K562 (cell line): ENCODE measurements at regions not wholly inside any gene's neighbourhood (a gene's known extent, or its start where the extent isn't known, plus 50 kb on each side); places are given as distances from the start of the nearest gene placed in this dataset.

Experiments
- BCOR ChIP-seq: fragments of 450-650 bp; IDR thresholded peaks from 2 replicates; pipeline ENCODE4 v1.6.1; 2016
- BRD9 ChIP-seq: fragments of 450-650 bp; IDR thresholded peaks from 2 replicates; pipeline ENCODE4 v1.6.1; 2018; ENCODE audit warnings: low read depth; ENCODE audit not compliant: partially characterized antibody
- CBX3 ChIP-seq, 2 experiments: IDR thresholded peaks; 1 replicate in 1 of 2; 2 replicates in 1 of 2; pipeline ENCODE4 v1.6.1; 2012; ENCODE audit warnings: inconsistent platforms in 2 of 2, low read length in 2 of 2, borderline replicate concordance in 1 of 2, control low read depth in 1 of 2
- CEBPB ChIP-seq: fragments of 450-650 bp; IDR thresholded peaks from 2 replicates; pipeline ENCODE4 v1.6.1; 2016; ENCODE audit warnings: missing genetic modification characterization, missing compliant biosample characterization
- CEBPG ChIP-seq, 3 experiments: fragments of 200-800 bp in 1 of 3; sonication (Bioruptor generic) in 1 of 3; sonication (generic) in 1 of 3; formaldehyde crosslinking in 1 of 3; IDR thresholded peaks in 2 of 3; conservative IDR thresholded peaks in 1 of 3; 2 replicates each; pipeline versions ENCODE4 v1.6.1 to v1.8.0; 2016 to 2022; ENCODE audit warnings: missing compliant biosample characterization in 2 of 3, missing genetic modification characterization in 2 of 3, mild to moderate bottlenecking in 1 of 3, missing genetic modification reagents in 1 of 3
- CHD1 ChIP-seq: fragments of 200-600 bp; sonication (generic); IDR thresholded peaks from one replicate; pipeline ENCODE4 v1.6.1; 2012; ENCODE audit warnings: mild to moderate bottlenecking, moderate library complexity, low read length, inconsistent platforms
- CXXC5 ChIP-seq: fragments of 250-450 bp; sonication (Bioruptor Pico); IDR thresholded peaks from 2 replicates; pipeline ENCODE4 v1.8.0; 2022; ENCODE audit warnings: inconsistent platforms, mild to moderate bottlenecking, moderate library complexity
- EGR1 ChIP-seq: fragments of 450-650 bp; conservative IDR thresholded peaks from 2 replicates; pipeline ENCODE4 v1.6.1; 2017; ENCODE audit warnings: mild to moderate bottlenecking
- ETV1 ChIP-seq: fragments of 450-650 bp; conservative IDR thresholded peaks from 2 replicates; pipeline ENCODE4 v1.6.1; 2016; ENCODE audit warnings: missing genetic modification characterization, control low read depth, low read depth, missing compliant biosample characterization
- FOXJ2 ChIP-seq: fragments of 200-800 bp; sonication (Bioruptor generic); IDR thresholded peaks from 2 replicates; pipeline ENCODE4 v1.6.1; 2016; ENCODE audit warnings: missing genetic modification characterization, missing compliant biosample characterization
- HOXB6 ChIP-seq: fragments of 250-450 bp; sonication (Bioruptor Pico); IDR thresholded peaks from 2 replicates; pipeline ENCODE4 v1.5.1; 2022; ENCODE audit warnings: mild to moderate bottlenecking, borderline replicate concordance
- ILF3 ChIP-seq: fragments of 450-650 bp; IDR thresholded peaks from 2 replicates; pipeline ENCODE4 v1.6.1; 2018; ENCODE audit warnings: antibody characterized with exemption, mild to moderate bottlenecking, moderate library complexity, borderline replicate concordance
- IRF9 ChIP-seq: fragments of 450-650 bp; IDR thresholded peaks from 2 replicates; pipeline ENCODE4 v1.6.1; 2016; ENCODE audit warnings: missing biosample characterization, missing genetic modification characterization
- KDM5B ChIP-seq: fragments of 200-600 bp; sonication (generic); IDR thresholded peaks from 2 replicates; pipeline ENCODE4 v1.6.1; 2012; ENCODE audit warnings: low read depth, mild to moderate bottlenecking, moderate library complexity, low read length, control low read depth, inconsistent platforms; ENCODE audit not compliant: insufficient replicate concordance
- MLX ChIP-seq, 2 experiments: fragments of 450-650 bp in 1 of 2; sonication (generic) in 1 of 2; formaldehyde crosslinking; conservative IDR thresholded peaks; 2 replicates each; pipeline versions ENCODE4 v1.4.0 to v1.8.1; 2020 to 2022; ENCODE audit warnings: mild to moderate bottlenecking in 1 of 2, missing genetic modification reagents in 1 of 2
- PHF20 ChIP-seq: fragments of 450-650 bp; IDR thresholded peaks from 2 replicates; pipeline ENCODE4 v1.6.1; 2018; ENCODE audit not compliant: partially characterized antibody
- SMAD1 ChIP-seq: fragments of 150-350 bp; IDR thresholded peaks from 2 replicates; pipeline ENCODE4 v1.6.1; 2014; ENCODE audit warnings: low read length, low read depth; ENCODE audit not compliant: partially characterized antibody
- SRF ChIP-seq, 2 experiments: fragments of 250-450, 450-650 bp in 1 of 2; sonication (Bioruptor Pico) in 1 of 2; sonication (generic) in 1 of 2; formaldehyde crosslinking; IDR thresholded peaks; 2 replicates each; pipeline versions ENCODE4 v1.5.0 to v1.5.1; 2020 to 2022; ENCODE audit warnings: mild to moderate bottlenecking in 1 of 2, missing genetic modification reagents in 1 of 2
- TEAD4 ChIP-seq, 2 experiments: sonication (generic) in 1 of 2; formaldehyde crosslinking in 1 of 2; IDR thresholded peaks; 2 replicates each; pipeline versions ENCODE4 v1.6.1 to v1.8.0; 2012 to 2022; ENCODE audit warnings: borderline replicate concordance in 1 of 2, inconsistent platforms in 1 of 2, low read length in 1 of 2, mild to moderate bottlenecking in 1 of 2, missing genetic modification reagents in 1 of 2
- ZC3H11A ChIP-seq: IDR thresholded peaks from 2 replicates; pipeline ENCODE4 v1.6.1; 2012; ENCODE audit warnings: low read depth, low read length, improper control_type of control experiment
- ZNF133 ChIP-seq: fragments of 250-450 bp; sonication (Bioruptor Pico); IDR thresholded peaks from 2 replicates; pipeline ENCODE4 v1.4.0; 2020; ENCODE audit warnings: mild to moderate bottlenecking
- ZNF324 ChIP-seq: fragments of 250-450 bp; sonication (Bioruptor Pico); IDR thresholded peaks from 2 replicates; pipeline ENCODE4 v1.4.0; 2020; ENCODE audit warnings: mild to moderate bottlenecking
- ZNF431 ChIP-seq: sonication (generic); formaldehyde crosslinking; IDR thresholded peaks from 2 replicates; pipeline ENCODE4 v1.8.0; 2022; ENCODE audit warnings: mild to moderate bottlenecking, missing genetic modification reagents
- ZNF592 ChIP-seq: fragments of 450-650 bp; IDR thresholded peaks from 2 replicates; pipeline ENCODE4 v1.6.1; 2017; ENCODE audit warnings: antibody characterized with exemption, mild to moderate bottlenecking

- TF ChIP-seq CEBPB, result peak; percentile 66
- peak; percentile 53; the same call in 1 of the 2 replicates for TF ChIP-seq ZNF592
- TF ChIP-seq CEBPG (CRISPR knock-in tag; IDR thresholded peaks at IDR 0.05), result no peak
- peak in 1 of 2 experiments; percentile 29; a peak in 1 of 4 replicates for TF ChIP-seq CEBPG (tag; conservative IDR thresholded peaks at IDR 0.05 in 1 of 2, IDR thresholded peaks at IDR 0.05 in 1 of 2)
- no peak for TF ChIP-seq ZNF324 (CRISPR knock-in tag)
- TF ChIP-seq KDM5B, result no peak
- peak; percentile 43 for TF ChIP-seq CXXC5 (CRISPR knock-in tag)
- TF ChIP-seq IRF9, result no peak
- no peak for TF ChIP-seq HOXB6 (CRISPR knock-in tag)
- no peak for TF ChIP-seq ZNF133 (CRISPR knock-in tag)
- TF ChIP-seq CBX3 (IDR thresholded peaks at IDR 0.05; ENCODE audit: borderline replicate concordance in 1 of 2, low read length in 2 of 2), result peak in 1 of 2 experiments; percentile 30; a peak in 1 of 3 replicates
- no peak for TF ChIP-seq BCOR
- TF ChIP-seq ILF3, result no peak
- no peak for TF ChIP-seq SMAD1
- TF ChIP-seq CHD1, result no peak
- no peak for TF ChIP-seq FOXJ2
- no peak for TF ChIP-seq BRD9
- no peak for TF ChIP-seq SRF (CRISPR knock-in tag; IDR thresholded peaks at IDR 0.05)
- no peak for TF ChIP-seq MLX (CRISPR knock-in tag; conservative IDR thresholded peaks at IDR 0.05)
- peak; percentile 42; the same call in 1 of the 2 replicates for TF ChIP-seq TEAD4 (IDR thresholded peaks at IDR 0.05; ENCODE audit: low read length)
- TF ChIP-seq TEAD4 (CRISPR knock-in tag; IDR thresholded peaks at IDR 0.05; ENCODE audit: borderline replicate concordance), result no peak
- TF ChIP-seq PHF20, result no peak
- TF ChIP-seq ZC3H11A, result no peak
- TF ChIP-seq ETV1, result no peak
- no peak for TF ChIP-seq ZNF431 (CRISPR knock-in tag)
- no peak for TF ChIP-seq EGR1
Measured at GRCh38 chr15:96042734-96043224, 287.7 kb upstream of the NR2F2 start (continued).
